ENCODE measurements at regions not wholly inside any gene's neighbourhood (a gene's known extent, or its start where the extent isn't known, plus 50 kb on each side); places are given as distances from the start of the nearest gene placed in this dataset.

- peaks cover 7% of the 10 kb centered on the region; the same call in 1 of the 2 replicates for H3K27me3 ChIP-seq (ENCODE audit: insufficient read depth, low read length)
- CTCF ChIA-PET: no interaction called here
- intact Hi-C loops (cut with micrococcal nuclease): no loop called here
- no peaks in the 10 kb centered on the region for H3K79me2 ChIP-seq (ENCODE audit: insufficient read depth, low read length)
- no peak for DNase-seq (ENCODE audit: low read depth, low spot score)
- H3K9me2 ChIP-seq (ENCODE audit: insufficient read depth): no peaks in the 10 kb centered on the region
- no peaks in the 10 kb centered on the region for H4K20me1 ChIP-seq (ENCODE audit: insufficient read depth)
- ATAC-seq: no peak
- TF ChIP-seq EGR1 (IDR thresholded peaks at IDR 0.05; ENCODE audit: low read depth) (no peak), EZH2phosphoT487 (IDR thresholded peaks at IDR 0.05; ENCODE audit: borderline replicate concordance) (no peak), SRF (IDR thresholded peaks at IDR 0.05; ENCODE audit: low read depth) (no peak), REST (IDR thresholded peaks at IDR 0.05; ENCODE audit: low read depth) (no peak), ZFX (IDR thresholded peaks at IDR 0.05) (no peak), SIN3A (IDR thresholded peaks at IDR 0.05; ENCODE audit: low read depth) (no peak), RAD21 (IDR thresholded peaks at IDR 0.05; ENCODE audit: low read depth) (no peak), POLR2A (IDR thresholded peaks at IDR 0.05; ENCODE audit: borderline replicate concordance, extremely low read depth, insufficient read depth, insufficient read length) (no peak), CEBPB (IDR thresholded peaks at IDR 0.05; ENCODE audit: low read depth) (no peak), ZNF274 (IDR thresholded peaks at IDR 0.05; ENCODE audit: low read depth, low read length) (no peak), CBX3 (IDR thresholded peaks at IDR 0.05; ENCODE audit: low read depth) (no peak), EZH2 (IDR thresholded peaks at IDR 0.05) (no peak)
- TF ChIP-seq, protein P1, sequence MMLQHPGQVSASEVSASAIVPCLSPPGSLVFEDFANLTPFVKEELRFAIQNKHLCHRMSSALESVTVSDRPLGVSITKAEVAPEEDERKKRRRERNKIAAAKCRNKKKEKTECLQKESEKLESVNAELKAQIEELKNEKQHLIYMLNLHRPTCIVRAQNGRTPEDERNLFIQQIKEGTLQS (IDR thresholded peaks at IDR 0.05): no peak
- RAD21 ChIA-PET (ENCODE audit: low non-redundant PET in 1 of 2, low total read pairs in 2 of 2, uncharacterized antibody in 2 of 2, unreplicated experiment in 2 of 2): no interaction called here
- no peak overlapping the region for H2AFZ ChIP-seq (ENCODE audit: low read depth, low read length, poor library complexity, severe bottlenecking)
- BruUV-seq (replicated peaks): no TSS peak
- H3K9ac ChIP-seq (ENCODE audit: low read length): no peak overlapping the region
- POLR2A ChIA-PET: no interaction called here
- H3K36me3 ChIP-seq (ENCODE audit: control insufficient read depth in 1 of 2, insufficient read depth in 2 of 2, low read length in 2 of 2): no peaks in the 10 kb centered on the region
- H3K4me2 ChIP-seq (ENCODE audit: low read length): no peak overlapping the region
- H3K4me3 ChIP-seq (replicated peaks in 1 of 2; ENCODE audit: low read depth in 1 of 2, low read length in 2 of 2): no peak overlapping the region
- H3K9me3 ChIP-seq (ENCODE audit: control insufficient read depth in 1 of 2, insufficient read depth in 1 of 2, low read depth in 1 of 2, low read length in 2 of 2): no peaks in the 10 kb centered on the region
- H3K27ac ChIP-seq (ENCODE audit: low read depth, low read length): no peak overlapping the region
- no peaks in the 10 kb centered on the region for H3K4me1 ChIP-seq (ENCODE audit: control insufficient read depth in 1 of 2, insufficient read depth in 2 of 2, low read length in 2 of 2)
Observed at GRCh38 chr6:206264-206663, 86.0 kb upstream of the DUSP22 start.

All from HCT116 (cell line).